ENCODE measurements at regions not wholly inside any gene's neighbourhood (a gene's known extent, or its start where the extent isn't known, plus 50 kb on each side); places are given as distances from the start of the nearest gene placed in this dataset.

DNA sequence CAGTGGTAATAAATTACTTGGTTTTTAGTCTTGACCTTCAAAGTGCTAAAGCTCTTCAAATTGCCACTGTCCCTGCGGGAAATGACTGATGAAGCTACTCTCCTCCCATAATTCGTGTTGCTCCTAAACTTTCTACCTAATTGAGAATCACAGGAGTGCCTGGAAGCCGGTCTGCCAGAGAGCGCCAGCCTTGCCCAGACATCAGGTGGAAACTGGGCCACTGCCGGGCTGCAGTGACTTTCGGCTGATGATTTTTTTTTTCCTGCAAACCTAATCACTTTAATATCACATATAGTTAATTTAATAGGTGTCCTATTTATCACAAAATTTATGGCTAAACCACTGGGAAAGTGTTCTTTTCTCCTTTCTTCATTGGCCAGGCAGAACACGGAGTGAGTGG, 59.6 kb upstream of the UBE3C start:
- intact Hi-C loops (cut with DNase I; ENCODE audit: low total_unique reads), result no loop called here
- H3K4me1 ChIP-seq, result peaks cover 0 to 5% (median 0%) of the 10 kb centered on the region in 6 donors
- peak; percentile 6 for DNase-seq
- H3K9me3 ChIP-seq, result peaks cover 2 to 27% (median 20%) of the 10 kb centered on the region in 8 donors
- 74 to 90% (median 81%) methylated on average over 7 of the region's 7 CpGs for WGBS, 5 donors
- peaks cover 0 to 81% (median 37%) of the 10 kb centered on the region in 7 donors for H3K27me3 ChIP-seq (replicated peaks in 1 of 7)
- H3K4me3 ChIP-seq, result no peak overlapping the region
- H3K36me3 ChIP-seq, result no peaks in the 10 kb centered on the region
- TF ChIP-seq POLR2AphosphoS5 (IDR thresholded peaks at IDR 0.05) (no peak), POLR2A (IDR thresholded peaks at IDR 0.05) (no peak)
- TF ChIP-seq, protein P1, sequence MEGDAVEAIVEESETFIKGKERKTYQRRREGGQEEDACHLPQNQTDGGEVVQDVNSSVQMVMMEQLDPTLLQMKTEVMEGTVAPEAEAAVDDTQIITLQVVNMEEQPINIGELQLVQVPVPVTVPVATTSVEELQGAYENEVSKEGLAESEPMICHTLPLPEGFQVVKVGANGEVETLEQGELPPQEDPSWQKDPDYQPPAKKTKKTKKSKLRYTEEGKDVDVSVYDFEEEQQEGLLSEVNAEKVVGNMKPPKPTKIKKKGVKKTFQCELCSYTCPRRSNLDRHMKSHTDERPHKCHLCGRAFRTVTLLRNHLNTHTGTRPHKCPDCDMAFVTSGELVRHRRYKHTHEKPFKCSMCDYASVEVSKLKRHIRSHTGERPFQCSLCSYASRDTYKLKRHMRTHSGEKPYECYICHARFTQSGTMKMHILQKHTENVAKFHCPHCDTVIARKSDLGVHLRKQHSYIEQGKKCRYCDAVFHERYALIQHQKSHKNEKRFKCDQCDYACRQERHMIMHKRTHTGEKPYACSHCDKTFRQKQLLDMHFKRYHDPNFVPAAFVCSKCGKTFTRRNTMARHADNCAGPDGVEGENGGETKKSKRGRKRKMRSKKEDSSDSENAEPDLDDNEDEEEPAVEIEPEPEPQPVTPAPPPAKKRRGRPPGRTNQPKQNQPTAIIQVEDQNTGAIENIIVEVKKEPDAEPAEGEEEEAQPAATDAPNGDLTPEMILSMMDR (IDR thresholded peaks at IDR 0.05 in 8 of 11, conservative IDR thresholded peaks at IDR 0.05 in 3 of 11), result no peak
- H3K27ac ChIP-seq, result no peak overlapping the region

DNA sequence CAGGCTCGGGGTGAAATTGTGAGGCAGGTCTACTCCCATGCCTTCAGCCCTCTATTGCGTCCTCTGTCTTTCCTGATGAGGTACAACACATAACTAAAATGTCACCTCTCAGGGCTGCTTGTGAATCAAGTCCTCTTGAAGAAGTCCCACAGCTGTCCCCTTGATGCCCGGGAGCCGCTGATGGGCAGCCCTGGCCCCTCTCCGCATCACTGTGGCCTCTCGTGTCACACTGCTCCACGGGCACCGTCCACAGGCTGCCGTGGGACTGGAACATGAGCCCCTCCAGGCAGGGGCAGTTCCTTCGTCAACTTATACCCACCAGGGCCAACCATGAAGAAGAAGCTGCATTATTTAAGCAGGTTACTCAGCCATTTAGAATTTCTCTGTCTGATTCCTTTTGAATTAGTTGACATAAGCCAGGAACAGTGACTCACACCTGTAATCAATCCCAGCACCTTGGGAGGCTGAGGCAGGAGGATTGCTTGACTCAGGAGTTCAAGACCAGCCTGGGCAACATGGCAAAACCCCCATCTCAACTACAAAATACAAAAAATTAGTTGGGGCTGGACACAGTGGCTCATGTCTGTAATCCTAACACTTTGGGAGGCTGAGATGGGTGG, 58.5 kb upstream of the UBE3C start:
- Histone ChIP-seq H3K27ac (no peak overlapping the region), H3K36me3 (no peaks in the 10 kb centered on the region), H3K9me3 (peaks cover 7 to 38% (median 31%) of the 10 kb centered on the region in 8 donors), H3K4me1 (peaks cover 0 to 5% (median 0%) of the 10 kb centered on the region in 6 donors), H3K27me3 (replicated peaks in 1 of 7) (peaks cover 0 to 71% (median 37%) of the 10 kb centered on the region in 7 donors), H3K4me3 (no peak overlapping the region)
- TF ChIP-seq POLR2AphosphoS5 (IDR thresholded peaks at IDR 0.05) (no peak), POLR2A (IDR thresholded peaks at IDR 0.05) (no peak)
- TF ChIP-seq, protein P1 (IDR thresholded peaks at IDR 0.05 in 8 of 11, conservative IDR thresholded peaks at IDR 0.05 in 3 of 11), result no peak
- 87 to 92% (median 92%) methylated on average over 10 of the region's 10 CpGs for WGBS, 5 donors
- DNase-seq, result peak; percentile 57
- intact Hi-C loops (cut with DNase I; ENCODE audit: low total_unique reads), result no loop called here

DNA sequence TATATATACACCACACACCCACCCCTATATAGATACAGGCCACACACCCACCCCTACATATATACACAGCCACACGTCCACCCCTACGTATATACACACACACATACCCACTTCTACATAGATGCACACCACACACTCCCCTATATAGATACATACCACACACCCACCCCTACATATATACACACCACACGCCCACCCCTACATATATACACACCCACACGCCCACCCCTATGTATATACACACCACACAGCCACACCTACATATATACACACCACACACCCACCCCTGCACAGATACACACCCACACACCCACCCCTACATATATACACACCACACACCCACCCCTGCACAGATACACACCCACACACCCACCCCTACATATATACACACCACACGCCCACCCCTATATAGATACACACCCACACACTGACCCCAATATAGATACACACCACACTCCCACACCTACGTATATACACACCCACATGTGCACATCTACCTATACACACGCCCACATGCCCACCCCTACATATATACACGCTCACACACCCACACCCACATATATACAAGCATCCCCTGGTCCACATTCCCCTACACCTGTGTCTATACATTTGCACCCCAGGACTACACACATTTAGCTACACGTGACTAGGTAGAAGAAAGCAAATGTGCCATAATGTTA, 52.1 kb upstream of the UBE3C start:
- intact Hi-C loops (cut with DNase I; ENCODE audit: low total_unique reads), result no loop called here
- peak; percentile 2 for DNase-seq
- H3K27me3 ChIP-seq (replicated peaks in 1 of 7), result peaks cover 0 to 46% (median 0%) of the 10 kb centered on the region in 7 donors
- no peaks in the 10 kb centered on the region for H3K36me3 ChIP-seq
- no peaks in the 10 kb centered on the region for H3K4me1 ChIP-seq
- no peak overlapping the region for H3K4me3 ChIP-seq
- WGBS, 5 donors, result 82 to 89% (median 86%) methylated on average over 9 of the region's 9 CpGs
- TF ChIP-seq POLR2A (IDR thresholded peaks at IDR 0.05), result no peak
- no peak for TF ChIP-seq POLR2AphosphoS5 (IDR thresholded peaks at IDR 0.05)
- TF ChIP-seq, protein P1 (IDR thresholded peaks at IDR 0.05 in 8 of 11, conservative IDR thresholded peaks at IDR 0.05 in 3 of 11), result no peak
- H3K27ac ChIP-seq, result no peak overlapping the region
- peaks cover 7 to 45% (median 34%) of the 10 kb centered on the region in 8 donors for H3K9me3 ChIP-seq

DNA sequence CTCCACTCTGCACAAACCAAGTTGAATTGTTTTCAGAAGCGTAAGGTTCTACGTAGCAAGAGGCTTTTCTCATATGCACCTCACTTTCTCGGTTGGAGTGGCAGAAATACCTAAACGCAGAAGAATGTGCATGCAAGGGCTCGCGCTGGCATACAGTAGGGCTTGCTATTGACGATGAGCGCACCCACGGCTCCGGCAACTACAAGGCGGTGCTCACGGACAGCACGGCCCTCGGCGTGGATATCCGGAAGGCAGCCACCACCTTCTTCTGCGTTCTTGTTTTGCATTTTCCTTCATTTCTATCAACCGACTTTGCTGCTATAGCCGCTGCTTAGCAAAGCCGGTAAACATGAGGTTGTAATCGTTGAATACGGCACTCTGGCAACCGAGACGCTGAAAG, 51.1 kb upstream of the UBE3C start:
- intact Hi-C loops (cut with DNase I; ENCODE audit: low total_unique reads), result no loop called here
- Histone ChIP-seq H3K4me1 (no peaks in the 10 kb centered on the region), H3K27me3 (replicated peaks in 1 of 7) (peaks cover 0 to 38% (median 0%) of the 10 kb centered on the region in 7 donors), H3K27ac (no peak overlapping the region), H3K4me3 (no peak overlapping the region), H3K9me3 (peaks cover 7 to 40% (median 28%) of the 10 kb centered on the region in 8 donors), H3K36me3 (no peaks in the 10 kb centered on the region)
- 90 to 93% (median 92%) methylated on average over 24 of the region's 24 CpGs for WGBS, 5 donors
- peak; percentile 25 for DNase-seq
- TF ChIP-seq POLR2A (IDR thresholded peaks at IDR 0.05), result no peak
- no peak for TF ChIP-seq POLR2AphosphoS5 (IDR thresholded peaks at IDR 0.05)
- TF ChIP-seq, protein P1 (IDR thresholded peaks at IDR 0.05 in 8 of 11, conservative IDR thresholded peaks at IDR 0.05 in 3 of 11), result no peak

Data from spleen (tissue), 11 donors.